GM18951 (cell line): ENCODE measurements at regions not wholly inside any gene's neighbourhood (a gene's known extent, or its start where the extent isn't known, plus 50 kb on each side); places are given as distances from the start of the nearest gene placed in this dataset.

Source experiments
- POLR2A ChIP-seq: IDR thresholded peaks from 4 replicates; pipeline ENCODE4 v1.6.1; 2011; ENCODE audit warnings: mild to moderate bottlenecking; ENCODE audit not compliant: insufficient read length, insufficient read depth; ENCODE audit errors: extremely low read depth
- in situ Hi-C: fragments of 300-500 bp; cut with MboI; formaldehyde crosslinking; loops from one replicate; pipeline ENCODE4 v1.12.0; 2022; ENCODE audit warnings: low sequenced_read_pairs, mixed read lengths, inconsistent platforms; ENCODE audit not compliant: unreplicated experiment

DNA sequence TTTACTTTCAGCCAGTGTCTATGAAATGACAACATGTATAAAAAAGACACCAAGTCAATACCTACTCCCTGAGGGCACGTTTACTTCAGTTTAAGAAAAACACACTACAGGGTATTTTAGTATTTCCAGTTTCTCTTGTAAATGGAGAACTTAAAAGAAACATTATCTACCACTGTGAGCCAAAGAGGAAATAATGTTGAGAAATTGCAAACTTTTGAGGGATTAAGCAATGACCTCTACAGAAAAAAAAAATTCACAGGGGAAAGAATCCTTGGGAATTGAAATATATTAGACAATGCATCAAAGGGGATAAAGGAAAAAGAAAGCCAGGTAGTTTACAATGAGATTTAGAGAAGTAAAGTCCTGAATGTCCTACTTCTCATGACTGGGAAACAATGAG lies 126.0 kb downstream of the KCNJ2 start:
- in situ Hi-C loops, result no loop called here
- no peak for TF ChIP-seq POLR2A

DNA sequence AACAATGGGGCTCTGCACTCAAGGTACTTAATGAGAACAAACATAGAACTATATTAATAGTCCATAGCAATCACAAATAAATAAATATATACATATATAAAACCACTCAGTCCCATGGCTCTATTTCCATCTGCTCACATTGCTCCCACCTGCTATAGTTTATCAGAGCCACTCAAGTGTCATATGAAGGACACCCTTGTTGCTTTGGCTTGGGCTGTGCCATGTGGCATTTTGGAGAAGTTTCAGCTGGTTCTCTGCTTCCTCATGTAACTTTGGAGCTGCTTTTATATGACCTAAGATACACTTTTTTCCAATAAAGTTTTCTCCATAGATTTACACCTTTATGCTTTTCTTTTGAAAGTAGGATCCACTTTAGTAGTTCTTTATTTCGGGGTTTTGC lies 126.4 kb downstream of the KCNJ2 start:
- in situ Hi-C loops, result no loop called here
- no peak for TF ChIP-seq POLR2A

DNA sequence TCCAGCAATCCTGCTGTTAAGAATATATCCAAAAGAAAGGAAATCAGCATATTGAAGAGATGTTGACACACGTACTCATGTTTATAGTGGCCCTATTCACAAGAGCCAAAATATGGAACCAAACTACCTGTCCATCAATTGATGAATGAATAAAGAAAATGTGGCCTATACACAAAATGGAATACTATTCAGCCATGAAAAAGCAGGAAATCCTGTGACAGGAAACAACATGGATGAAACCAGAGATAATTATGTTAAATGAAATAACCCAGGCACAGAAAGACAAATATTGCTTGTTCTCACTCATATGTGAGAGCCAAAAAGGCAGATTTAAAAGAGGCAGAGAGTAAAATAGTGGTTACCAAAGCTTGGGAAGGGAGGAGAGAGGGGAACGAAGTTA lies 127.1 kb downstream of the KCNJ2 start:
- TF ChIP-seq POLR2A, result no peak
- in situ Hi-C loops, result no loop called here

DNA sequence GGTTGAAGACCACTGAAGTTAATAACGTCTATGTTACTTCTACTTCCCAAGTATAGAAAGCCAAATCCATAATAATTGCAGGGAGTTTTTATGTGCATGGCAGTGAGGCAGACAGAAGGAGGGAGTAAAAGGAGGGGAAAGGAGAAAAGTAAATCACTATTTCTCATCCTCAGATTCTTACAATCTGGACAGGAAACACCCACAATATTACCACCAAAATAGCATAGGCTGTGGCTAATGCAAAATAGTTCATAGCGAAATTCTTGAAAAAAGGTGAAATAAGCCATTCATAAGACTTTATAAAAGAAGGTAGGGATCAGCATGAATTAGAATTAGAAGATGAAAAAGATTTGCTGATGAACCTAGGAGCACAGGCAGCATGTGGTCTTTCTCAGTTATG lies 128.1 kb downstream of the KCNJ2 start:
- no peak for TF ChIP-seq POLR2A
- in situ Hi-C loops, result no loop called here

DNA sequence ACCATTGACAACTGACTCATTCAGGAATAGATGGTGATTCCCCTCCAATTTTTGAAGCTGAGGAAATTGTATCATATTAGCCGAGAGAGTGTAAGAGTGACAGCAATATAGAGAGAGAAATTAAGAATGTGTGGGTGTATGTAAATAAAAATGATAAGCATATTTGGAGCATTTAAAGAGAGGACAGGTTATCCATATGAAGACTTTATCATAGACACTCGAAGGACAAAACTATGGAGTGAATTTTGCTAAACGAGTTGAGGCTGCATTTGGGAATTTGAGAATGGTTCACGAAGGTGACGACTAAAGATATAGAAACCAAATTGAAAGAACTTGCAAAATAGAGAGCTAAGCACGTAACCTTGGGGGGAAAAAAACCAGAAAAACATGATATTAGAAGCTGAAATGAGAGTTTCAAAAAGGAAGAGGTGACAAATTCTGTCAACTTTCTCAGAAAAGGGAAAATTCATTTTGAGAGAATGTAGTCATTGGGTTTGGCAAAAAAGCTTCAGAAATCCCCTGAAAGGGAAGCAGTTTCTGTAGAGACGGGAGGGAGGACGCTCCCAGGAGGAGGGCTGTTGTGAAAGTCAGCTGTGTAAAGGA lies 129.7 kb downstream of the KCNJ2 start:
- in situ Hi-C loops, result no loop called here
- no peak for TF ChIP-seq POLR2A

DNA sequence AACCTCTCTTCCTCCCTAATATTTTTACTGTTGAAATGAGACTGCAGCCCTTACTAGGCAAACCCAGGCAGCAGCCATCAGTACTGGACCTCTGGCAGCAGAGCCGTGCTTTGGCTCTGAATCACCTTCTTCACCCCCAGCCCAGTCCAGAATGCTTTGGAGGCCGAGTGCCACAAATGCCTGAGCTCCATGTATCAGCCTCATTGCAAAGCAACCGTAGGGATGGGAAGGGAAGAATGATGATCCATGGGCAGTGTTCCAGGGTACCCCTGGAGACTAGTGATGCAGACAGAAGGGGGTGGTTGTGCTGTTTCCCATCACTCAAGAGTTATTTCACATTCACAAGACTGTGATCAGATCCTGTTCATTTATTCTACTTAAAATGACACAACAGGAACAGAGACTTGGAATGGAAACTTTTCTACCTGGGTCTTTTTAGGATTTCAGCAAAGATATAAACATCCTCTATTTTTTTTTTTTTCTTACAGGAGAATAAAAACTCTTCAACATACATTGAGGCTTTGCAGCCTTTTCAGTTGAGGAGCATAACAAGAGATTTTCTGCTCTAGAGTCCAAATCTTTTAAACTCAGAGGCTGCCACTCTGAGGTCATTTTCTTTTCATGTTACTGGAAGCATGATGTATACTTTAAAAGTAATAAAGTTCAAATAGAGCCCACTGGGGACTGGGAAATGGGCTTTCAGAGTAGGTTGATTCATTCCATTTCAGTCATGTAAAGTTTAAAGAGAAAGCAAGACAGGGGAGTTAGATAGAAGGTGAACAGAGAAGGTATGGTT lies 138.3 kb downstream of the KCNJ2 start:
- in situ Hi-C loops, result no loop called here
- TF ChIP-seq POLR2A, result no peak

DNA sequence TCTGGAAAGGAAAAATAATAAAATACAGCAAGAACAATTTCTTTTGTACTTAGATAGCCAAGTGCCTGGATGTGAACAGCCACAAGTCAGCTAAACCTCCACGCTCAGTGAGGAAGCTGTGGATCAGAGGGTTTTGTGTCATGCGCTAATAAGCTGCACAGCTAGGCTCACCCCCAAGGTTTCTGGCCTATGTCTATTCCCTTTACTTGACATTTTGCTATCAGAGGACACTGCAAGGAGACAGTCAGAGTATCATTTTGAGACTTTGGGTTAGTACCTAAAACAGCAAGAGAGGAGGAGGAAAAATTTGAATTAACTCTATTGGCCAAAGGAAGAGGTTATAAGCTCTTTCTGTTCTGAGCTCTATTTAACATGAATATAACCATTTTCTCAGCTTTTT lies 139.3 kb downstream of the KCNJ2 start:
- in situ Hi-C loops, result no loop called here

DNA sequence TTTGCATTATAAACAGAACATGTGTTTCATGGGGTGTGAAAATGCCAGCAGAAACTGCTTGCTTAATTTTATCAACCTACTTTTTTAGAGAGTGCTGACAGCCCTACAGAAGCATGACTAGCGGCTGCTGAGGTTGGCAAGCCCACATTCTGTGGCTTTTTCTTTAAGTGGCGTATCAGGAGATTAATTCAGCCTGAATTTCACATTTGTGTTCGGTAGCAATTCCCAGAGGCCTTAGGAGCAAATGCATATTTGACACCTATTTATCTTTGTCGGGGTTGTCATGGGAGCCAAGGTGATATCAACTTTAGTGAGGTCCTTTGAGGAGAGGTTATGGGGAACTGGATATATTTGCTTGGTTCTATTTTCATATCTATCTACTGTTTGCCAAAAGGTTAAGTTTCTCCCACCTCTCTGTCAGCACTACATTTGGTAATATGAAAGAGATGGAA lies 140.9 kb downstream of the KCNJ2 start:
- no peak for TF ChIP-seq POLR2A
- in situ Hi-C loops, result no loop called here

More for the DNA sequence above, 139.3 kb downstream of the KCNJ2 start:
- no peak for TF ChIP-seq POLR2A

DNA sequence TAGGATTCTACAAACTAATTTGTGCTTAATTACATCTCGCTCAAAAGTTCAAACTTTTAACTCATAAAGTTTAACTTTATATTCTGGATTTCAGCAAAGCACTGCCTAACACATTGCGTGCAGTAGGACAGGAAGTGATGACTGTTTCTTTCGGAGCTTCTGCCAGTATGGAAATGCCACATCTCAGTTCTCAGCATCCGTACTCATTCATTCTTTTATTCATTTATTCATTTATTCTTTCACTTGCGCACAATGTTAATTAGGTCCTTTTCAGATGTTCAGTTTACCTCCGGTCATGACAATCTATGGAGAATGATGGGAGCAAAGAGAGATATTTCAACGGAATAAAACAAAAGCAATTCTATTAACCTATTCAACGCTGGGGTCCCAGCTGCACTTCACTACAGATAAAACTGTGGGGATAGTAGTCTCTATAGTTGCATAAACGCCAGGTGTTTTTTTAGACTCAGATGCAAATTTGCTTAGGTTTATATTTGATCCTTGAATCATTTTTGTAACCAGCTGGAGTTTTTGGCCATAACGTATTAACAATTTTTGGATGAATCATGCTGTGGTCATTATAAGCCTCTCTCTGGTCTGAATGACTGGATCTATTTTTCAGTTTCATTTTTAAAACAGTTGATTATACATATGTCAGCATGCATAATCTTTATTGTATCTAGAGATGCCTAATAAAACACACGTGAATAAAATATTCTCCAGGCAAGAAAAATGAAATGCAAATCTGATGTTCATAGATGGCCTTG lies 143.9 kb downstream of the KCNJ2 start:
- TF ChIP-seq POLR2A, result no peak
- in situ Hi-C loops, result no loop called here

DNA sequence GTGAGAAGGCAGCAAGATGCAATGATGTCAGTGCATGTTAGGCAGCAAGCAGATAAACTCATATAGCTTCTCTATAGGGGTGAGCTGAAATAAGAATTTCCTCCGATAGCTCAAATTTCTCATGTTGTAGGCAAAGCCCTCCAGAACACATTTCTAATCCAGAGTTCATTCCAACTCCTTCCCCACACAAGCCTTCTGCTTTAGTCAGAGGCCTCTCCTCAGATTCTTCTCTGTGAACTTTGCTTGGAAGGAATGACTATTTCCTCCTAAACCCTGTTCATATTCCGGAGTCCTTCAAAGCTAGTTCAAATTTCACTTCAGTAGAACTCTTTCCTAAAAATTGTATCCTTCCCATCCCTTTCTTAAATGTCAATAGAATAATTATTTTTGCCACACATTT lies 144.8 kb downstream of the KCNJ2 start:
- TF ChIP-seq POLR2A, result no peak
- in situ Hi-C loops, result no loop called here

DNA sequence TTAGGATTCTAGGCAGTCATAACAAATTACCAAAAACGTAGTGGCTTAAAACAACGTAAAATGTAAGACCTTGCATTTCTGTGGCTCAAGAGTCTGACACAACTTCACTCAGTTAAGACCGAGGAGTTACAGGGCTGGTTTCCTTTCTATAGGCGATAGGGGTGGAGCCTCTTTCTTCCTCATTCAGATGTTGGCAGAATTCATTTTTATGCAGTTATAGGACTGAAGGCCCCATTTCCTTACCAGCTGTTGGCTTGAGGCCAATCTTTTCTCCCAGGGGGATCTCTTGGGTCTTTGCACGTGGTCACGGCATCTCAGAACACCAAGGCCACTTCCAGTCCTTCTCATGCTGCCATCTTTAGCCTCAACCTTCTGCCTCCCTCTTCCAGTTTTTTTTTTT lies 145.2 kb downstream of the KCNJ2 start:
- TF ChIP-seq POLR2A, result no peak
- in situ Hi-C loops, result no loop called here

DNA sequence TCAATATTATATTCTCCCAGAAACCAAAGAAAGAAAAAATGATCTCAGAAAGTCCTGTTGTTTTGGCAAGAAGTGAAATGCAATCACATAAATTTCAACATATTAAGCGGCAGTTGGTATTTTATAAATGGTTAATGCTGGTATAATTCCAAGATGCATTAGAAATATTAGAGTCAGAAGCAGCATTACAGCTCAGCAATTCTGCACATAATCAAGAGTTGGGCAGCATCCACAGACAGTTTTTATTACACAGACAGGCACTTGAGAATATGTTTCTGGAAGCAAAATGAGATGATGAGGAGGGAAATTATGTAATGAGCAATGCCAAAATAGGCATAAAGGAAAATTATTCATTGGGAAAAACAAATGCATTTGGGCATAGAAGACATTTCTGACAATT lies 148.1 kb downstream of the KCNJ2 start:
- in situ Hi-C loops, result no loop called here
- no peak for TF ChIP-seq POLR2A

DNA sequence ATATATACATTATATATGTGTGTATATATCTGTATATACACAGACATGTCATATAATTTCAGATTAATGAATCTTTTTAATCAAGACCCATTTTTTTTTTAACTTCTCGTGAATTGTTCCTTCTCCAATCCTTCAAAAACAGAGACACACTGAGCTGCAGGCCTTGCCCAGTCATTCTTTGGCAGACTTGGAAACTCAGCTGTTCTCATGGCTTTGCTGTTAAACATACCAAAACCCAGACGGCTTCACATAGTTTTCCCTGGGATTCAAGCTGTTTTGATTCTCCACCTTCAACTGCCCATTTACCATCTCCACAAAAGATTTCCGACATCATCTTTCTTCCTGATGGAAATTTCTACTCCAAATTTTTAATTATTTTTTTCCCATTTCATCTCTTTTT lies 148.7 kb downstream of the KCNJ2 start:
- no peak for TF ChIP-seq POLR2A
- in situ Hi-C loops, result no loop called here
